Stomach (tissue), 8 donors: ENCODE measurements at regions not wholly inside any gene's neighbourhood (a gene's known extent, or its start where the extent isn't known, plus 50 kb on each side); places are given as distances from the start of the nearest gene placed in this dataset.
"Not testable (repeated sequence)": the region's sequence is repeated elsewhere in the genome, so short reads cannot be mapped to it uniquely, and the experiment has no call there.

Source experiments
- DNase-seq, 2 donors: peaks; one replicate each; pipeline versions ENCODE4 v3.0.0 to v3.0.0-alpha.2; 2013 to 2019
- H3K27ac ChIP-seq, 5 donors: fragments of 200-600 bp in 4 of 5; sonication (generic) in 4 of 5; one replicate each; pipeline ENCODE4 v1.5.1; 2013 to 2019; ENCODE audit warnings: mild to moderate bottlenecking in 1 of 5, moderate library complexity in 1 of 5
- H3K27me3 ChIP-seq, 3 donors: fragments of 200-600 bp; sonication (generic); one replicate each; pipeline ENCODE4 v1.5.1; 2017 to 2019; ENCODE audit warnings: mixed run types in 1 of 3
- H3K36me3 ChIP-seq, 4 donors: fragments of 200-600 bp; sonication (generic); 1 replicate in 3 of 4; 2 replicates in 1 of 4; pipeline ENCODE4 v1.5.1; 2016 to 2019
- H3K4me1 ChIP-seq, 4 donors: fragments of 200-600 bp; sonication (generic); one replicate each; pipeline ENCODE4 v1.5.1; 2016 to 2019
- H3K4me3 ChIP-seq, 4 donors: fragments of 200-600 bp; sonication (generic) in 3 of 4; one replicate each; pipeline ENCODE4 v1.5.1; 2016 to 2019; ENCODE audit warnings: mild to moderate bottlenecking in 1 of 4
- H3K9me3 ChIP-seq, 4 donors: fragments of 200-600 bp; sonication (generic); one replicate each; pipeline ENCODE4 v1.5.1; 2016 to 2019
- EP300 ChIP-seq: sonication (generic); formaldehyde crosslinking; IDR thresholded peaks from one replicate; pipeline ENCODE4 v1.6.1; 2017; ENCODE audit warnings: antibody characterized with exemption
- POLR2A ChIP-seq, 4 donors: fragments of 450-650 bp; IDR thresholded peaks; one replicate each; pipeline ENCODE4 v1.6.1; 2016; ENCODE audit warnings: antibody characterized with exemption in 4 of 4, control low read depth in 2 of 4, mild to moderate bottlenecking in 1 of 4, moderate library complexity in 1 of 4
- POLR2AphosphoS5 ChIP-seq, 3 donors: sonication (generic); formaldehyde crosslinking; IDR thresholded peaks; one replicate each; pipeline ENCODE4 v1.6.1; 2016; ENCODE audit warnings: antibody characterized with exemption in 3 of 3
- WGBS, 5 donors: extraction: QIAGEN DNeasy Blood & Tissue Kit in 3 of 5; methylation state at CpG; one replicate each; pipeline versions ENCODE4 v1.1.5 to v1.1.7; 2013 to 2018; 5-methylcytosine and 5-hydroxymethylcytosine counted together
- intact Hi-C: fragments of 100-400 bp; cut with DNase I; formaldehyde crosslinking; loops from one replicate; pipeline ENCODE4 v1.15.1; 2023; ENCODE audit warnings: low total_unique reads
- TF ChIP-seq, protein P1 (sequence below), 7 experiments: fragments of 450-650 bp in 4 of 7; fragments of 200-600 bp in 3 of 7; sonication (generic) in 3 of 7; IDR thresholded peaks; one replicate each; pipeline ENCODE4 v1.5.1; 2016 to 2019; ENCODE audit warnings: antibody characterized with exemption in 7 of 7, control low read depth in 2 of 7, mild to moderate bottlenecking in 1 of 7
- donor health status: healthy with polysubstance abuse.
- donor health status: Bipolar disorder and iron deficiency.
- donor health status: healthy.

DNA sequence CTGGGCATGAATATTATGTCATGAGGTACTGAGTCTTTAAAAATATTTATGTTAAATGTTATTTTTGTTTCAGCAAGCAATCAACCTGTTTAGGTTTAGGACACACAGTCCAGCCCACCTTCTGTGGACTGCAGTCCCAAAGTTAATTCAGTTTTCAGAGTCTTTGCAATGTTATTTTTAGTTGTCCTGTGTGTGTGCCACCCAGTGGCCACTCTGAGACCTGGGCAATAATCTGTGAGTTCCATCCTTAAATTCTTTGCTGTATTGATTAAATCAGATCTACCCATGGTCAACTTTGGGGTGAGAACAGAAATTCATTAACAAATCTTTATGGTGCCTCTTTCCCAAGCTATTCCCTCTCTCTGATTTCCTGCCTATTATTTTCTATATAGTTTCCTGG lies 415.1 kb downstream of the CCSER2 start:
- no peaks in the 10 kb centered on the region for H3K4me1 ChIP-seq
- no peaks in the 10 kb centered on the region for H3K36me3 ChIP-seq
- no peaks in the 10 kb centered on the region for H3K9me3 ChIP-seq
- H3K27me3 ChIP-seq, result no peaks in the 10 kb centered on the region
- intact Hi-C loops, result no loop called here
- no peak for TF ChIP-seq EP300
- TF ChIP-seq POLR2A (IDR thresholded peaks at IDR 0.05), result no peak
- no peak for TF ChIP-seq POLR2AphosphoS5 (IDR thresholded peaks at IDR 0.05)
- TF ChIP-seq, protein P1, sequence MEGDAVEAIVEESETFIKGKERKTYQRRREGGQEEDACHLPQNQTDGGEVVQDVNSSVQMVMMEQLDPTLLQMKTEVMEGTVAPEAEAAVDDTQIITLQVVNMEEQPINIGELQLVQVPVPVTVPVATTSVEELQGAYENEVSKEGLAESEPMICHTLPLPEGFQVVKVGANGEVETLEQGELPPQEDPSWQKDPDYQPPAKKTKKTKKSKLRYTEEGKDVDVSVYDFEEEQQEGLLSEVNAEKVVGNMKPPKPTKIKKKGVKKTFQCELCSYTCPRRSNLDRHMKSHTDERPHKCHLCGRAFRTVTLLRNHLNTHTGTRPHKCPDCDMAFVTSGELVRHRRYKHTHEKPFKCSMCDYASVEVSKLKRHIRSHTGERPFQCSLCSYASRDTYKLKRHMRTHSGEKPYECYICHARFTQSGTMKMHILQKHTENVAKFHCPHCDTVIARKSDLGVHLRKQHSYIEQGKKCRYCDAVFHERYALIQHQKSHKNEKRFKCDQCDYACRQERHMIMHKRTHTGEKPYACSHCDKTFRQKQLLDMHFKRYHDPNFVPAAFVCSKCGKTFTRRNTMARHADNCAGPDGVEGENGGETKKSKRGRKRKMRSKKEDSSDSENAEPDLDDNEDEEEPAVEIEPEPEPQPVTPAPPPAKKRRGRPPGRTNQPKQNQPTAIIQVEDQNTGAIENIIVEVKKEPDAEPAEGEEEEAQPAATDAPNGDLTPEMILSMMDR (IDR thresholded peaks at IDR 0.05), result no peak
- no peak overlapping the region for H3K4me3 ChIP-seq
- DNase-seq, result no peak
- H3K27ac ChIP-seq, result no peak overlapping the region

DNA sequence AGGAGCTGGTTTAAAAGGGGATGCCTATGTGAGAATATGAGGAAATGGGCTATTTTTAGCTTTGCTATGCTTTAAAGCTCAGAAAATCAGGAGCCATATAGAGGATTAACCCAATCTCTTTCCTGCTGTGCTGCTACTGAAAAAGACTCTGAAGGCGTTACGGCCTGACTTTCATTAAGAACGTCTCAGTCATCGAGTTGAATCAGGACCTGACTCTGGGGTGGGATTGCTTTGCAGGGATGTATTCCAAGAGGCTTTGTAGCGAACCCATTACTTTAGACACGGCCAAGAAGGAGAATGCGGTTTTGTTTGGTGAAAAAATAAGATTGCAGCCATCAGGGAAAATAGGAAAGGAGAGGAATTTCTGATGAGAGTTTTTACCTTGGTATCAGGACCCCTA lies 426.9 kb downstream of the CCSER2 start:
- 71 to 83% (median 75%) methylated on average over 7 of the region's 7 CpGs for WGBS, 5 donors
- H3K4me3 ChIP-seq, result no peak overlapping the region
- intact Hi-C loops, result no loop called here
- H3K36me3 ChIP-seq, result no peaks in the 10 kb centered on the region
- no peak for DNase-seq
- no peaks in the 10 kb centered on the region for H3K9me3 ChIP-seq
- no peaks in the 10 kb centered on the region for H3K27me3 ChIP-seq
- no peak overlapping the region for H3K27ac ChIP-seq
- no peaks in the 10 kb centered on the region for H3K4me1 ChIP-seq
- no peak for TF ChIP-seq POLR2AphosphoS5 (IDR thresholded peaks at IDR 0.05)
- TF ChIP-seq EP300, result no peak
- TF ChIP-seq POLR2A (IDR thresholded peaks at IDR 0.05), result no peak
- TF ChIP-seq, protein P1 (IDR thresholded peaks at IDR 0.05), result no peak

DNA sequence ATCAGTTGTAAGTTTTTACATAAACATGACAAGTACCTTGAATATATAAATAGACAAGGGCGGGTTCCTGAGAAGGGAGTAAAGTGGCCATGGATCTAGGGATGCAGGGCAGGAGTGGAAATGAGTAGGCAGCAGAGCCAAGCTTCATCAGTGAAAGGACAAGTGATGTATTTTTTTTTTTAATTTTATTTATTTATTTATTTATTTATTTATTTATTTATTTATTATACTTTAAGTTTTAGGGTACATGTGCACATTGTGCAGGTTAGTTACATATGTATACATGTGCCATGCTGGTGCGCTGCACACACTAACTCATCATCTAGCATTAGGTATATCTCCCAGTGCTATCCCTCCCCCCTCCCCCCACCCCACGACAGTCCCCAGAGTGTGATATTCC lies 428.3 kb downstream of the CCSER2 start:
- intact Hi-C loops, H3K27me3 ChIP-seq, H3K9me3 ChIP-seq, H3K4me3 ChIP-seq, H3K27ac ChIP-seq, H3K36me3 ChIP-seq, DNase-seq, H3K4me1 ChIP-seq: not testable (repeated sequence)
- WGBS, 5 donors, result 88 to 98% (median 96%) methylated on average over 2 of the region's 3 CpGs

DNA sequence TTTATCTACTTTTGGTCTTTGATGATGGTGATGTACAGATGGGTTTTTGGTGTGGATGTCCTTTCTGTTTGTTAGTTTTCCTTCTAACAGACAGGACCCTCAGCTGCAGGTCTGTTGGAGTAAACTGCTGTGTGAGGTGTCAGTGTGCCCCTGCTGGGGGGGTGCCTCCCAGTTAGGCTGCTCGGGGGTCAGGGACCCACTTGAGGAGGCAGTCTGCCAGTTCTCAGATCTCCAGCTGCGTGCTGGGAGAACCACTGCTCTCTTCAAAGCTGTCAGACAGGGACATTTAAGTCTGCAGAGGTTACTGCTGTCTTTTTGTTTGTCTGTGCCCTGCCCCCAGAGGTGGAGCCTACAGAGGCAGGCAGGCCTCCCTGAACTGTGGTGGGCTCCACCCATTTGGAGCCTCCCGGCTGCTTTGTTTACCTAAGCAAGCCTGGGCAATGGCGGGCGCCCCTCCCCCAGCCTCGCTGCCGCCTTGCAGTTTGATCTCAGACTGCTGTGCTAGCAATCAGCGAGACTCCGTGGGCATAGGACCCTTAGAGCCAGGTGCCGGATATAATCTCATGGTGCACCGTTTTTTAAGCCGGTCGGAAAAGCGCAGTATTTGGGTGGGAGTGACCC lies 433.7 kb downstream of the CCSER2 start:
- intact Hi-C loops, H3K27me3 ChIP-seq: not testable (repeated sequence)

DNA sequence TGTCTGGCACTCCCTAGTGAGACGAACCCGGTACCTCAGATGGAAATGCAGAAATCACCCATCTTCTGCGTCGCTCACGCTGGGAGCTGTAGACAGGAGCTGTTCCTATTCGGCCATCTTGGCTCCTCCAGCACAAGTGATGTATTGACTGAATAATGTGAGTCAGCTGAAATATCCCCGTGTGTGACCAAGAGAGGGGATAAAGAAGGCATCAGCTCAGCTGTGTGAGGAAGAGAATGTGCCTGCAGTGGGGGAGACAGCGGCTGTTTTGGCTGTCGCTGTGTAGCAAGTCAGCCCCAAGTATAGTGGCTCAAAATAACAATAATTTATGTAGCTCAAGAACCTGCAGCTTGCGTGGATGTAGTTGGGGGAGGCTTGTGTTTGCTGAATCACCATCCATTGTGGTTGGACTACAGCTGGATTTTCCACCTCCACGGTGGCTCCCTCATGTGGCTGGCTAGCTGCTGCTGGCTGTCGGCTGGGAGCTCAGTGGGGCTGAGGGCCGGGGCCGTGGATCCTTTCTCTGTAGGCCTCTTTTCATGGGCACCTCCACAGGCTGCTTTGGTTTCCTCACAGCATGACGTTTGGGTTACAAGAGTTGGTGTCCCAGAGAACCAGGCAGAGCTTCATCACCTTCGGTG lies 434.5 kb downstream of the CCSER2 start:
- intact Hi-C loops, result no loop called here

More for the DNA sequence above, 433.7 kb downstream of the CCSER2 start:
- not testable (repeated sequence) for H3K4me3 ChIP-seq, H3K4me1 ChIP-seq, H3K27ac ChIP-seq, H3K9me3 ChIP-seq, H3K36me3 ChIP-seq
- WGBS, 5 donors, result 36 to 75% (median 45%) methylated on average over 8 to 14 of the region's 14 CpGs
- DNase-seq, result peak in 1 of 2 donors; percentile 31

More for the DNA sequence above, 434.5 kb downstream of the CCSER2 start:
- Histone ChIP-seq H3K4me1 (no peaks in the 10 kb centered on the region), H3K27ac (no peak overlapping the region), H3K9me3 (no peaks in the 10 kb centered on the region), H3K36me3 (no peaks in the 10 kb centered on the region), H3K27me3 (no peaks in the 10 kb centered on the region), H3K4me3 (no peak overlapping the region)
- 81 to 90% (median 87%) methylated on average over 14 to 16 of the region's 16 CpGs for WGBS, 5 donors
- TF ChIP-seq, protein P1 (IDR thresholded peaks at IDR 0.05), result no peak
- TF ChIP-seq POLR2A (IDR thresholded peaks at IDR 0.05), result no peak
- DNase-seq, result no peak
